Ishikawa (cell line): ENCODE measurements at regions not wholly inside any gene's neighbourhood (a gene's known extent, or its start where the extent isn't known, plus 50 kb on each side); places are given as distances from the start of the nearest gene placed in this dataset.

Experiments
- CEBPB ChIP-seq: IDR thresholded peaks from 2 replicates; pipeline ENCODE4 v1.6.1; 2012
- CREB1 ChIP-seq: IDR thresholded peaks from 2 replicates; pipeline ENCODE4 v1.6.1; 2012; ENCODE audit warnings: low read depth
- EGR1 ChIP-seq: IDR thresholded peaks from 2 replicates; pipeline ENCODE4 v1.6.1; 2012
- EP300 ChIP-seq: IDR thresholded peaks from 2 replicates; pipeline ENCODE4 v1.6.1; 2012; ENCODE audit warnings: borderline replicate concordance
- FOXM1 ChIP-seq: IDR thresholded peaks from 2 replicates; pipeline ENCODE4 v1.6.1; 2012; ENCODE audit warnings: low read depth, borderline replicate concordance
- MAX ChIP-seq: IDR thresholded peaks from 2 replicates; pipeline ENCODE4 v1.6.1; 2012
- NFIC ChIP-seq: IDR thresholded peaks from 2 replicates; pipeline ENCODE4 v1.6.1; 2012
- RAD21 ChIP-seq: IDR thresholded peaks from 2 replicates; pipeline ENCODE4 v1.6.1; 2012; ENCODE audit warnings: low read depth
- REST ChIP-seq: IDR thresholded peaks from 2 replicates; pipeline ENCODE4 v1.6.1; 2012; ENCODE audit warnings: low read depth, mild to moderate bottlenecking
- TAF1 ChIP-seq: IDR thresholded peaks from 2 replicates; pipeline ENCODE4 v1.6.1; 2012; ENCODE audit warnings: low read depth, mild to moderate bottlenecking
- TCF12 ChIP-seq: IDR thresholded peaks from 2 replicates; pipeline ENCODE4 v1.6.1; 2012; ENCODE audit warnings: low read depth
- TEAD4 ChIP-seq: IDR thresholded peaks from 2 replicates; pipeline ENCODE4 v1.6.1; 2012
- USF1 ChIP-seq: IDR thresholded peaks from 2 replicates; pipeline ENCODE4 v1.6.1; 2012
- YY1 ChIP-seq: IDR thresholded peaks from 2 replicates; pipeline ENCODE4 v1.6.1; 2012; ENCODE audit warnings: low read depth
- ZBTB7A ChIP-seq: IDR thresholded peaks from 2 replicates; pipeline ENCODE4 v1.6.1; 2012; ENCODE audit warnings: low read depth

- TF ChIP-seq CREB1 = no peak
- no peak for TF ChIP-seq TAF1
- TF ChIP-seq FOXM1 = no peak
- TF ChIP-seq MAX = no peak
- no peak for TF ChIP-seq RAD21
- no peak for TF ChIP-seq CEBPB
- TF ChIP-seq NFIC = no peak
- TF ChIP-seq EGR1 = no peak
- TF ChIP-seq YY1 = no peak
- no peak for TF ChIP-seq TEAD4
- TF ChIP-seq EP300 = no peak
These were observed 220.7 kb downstream of the NOVA1 start for GRCh38 chr14:26377150-26377549.

GRCh38 chr14:26370115-26370514 lies 227.7 kb downstream of the NOVA1 start:
- TF ChIP-seq NFIC (peak; percentile 23; the same call in 1 of the 2 replicates), MAX (no peak)

GRCh38 chr14:26363689-26364088 lies 234.1 kb downstream of the NOVA1 start:
- no peak for TF ChIP-seq CREB1
- no peak for TF ChIP-seq TAF1
- TF ChIP-seq TCF12 = no peak
- TF ChIP-seq YY1 = no peak
- TF ChIP-seq MAX = no peak
- TF ChIP-seq EGR1 = no peak
- no peak for TF ChIP-seq ZBTB7A

GRCh38 chr14:26344596-26344995 lies 253.2 kb downstream of the NOVA1 start:
- TF ChIP-seq EP300 (no peak), EGR1 (no peak), TAF1 (no peak), ZBTB7A (no peak), NFIC (no peak), TCF12 (no peak), MAX (no peak), FOXM1 (no peak), CREB1 (no peak), YY1 (no peak), REST (no peak), RAD21 (no peak)

DNA sequence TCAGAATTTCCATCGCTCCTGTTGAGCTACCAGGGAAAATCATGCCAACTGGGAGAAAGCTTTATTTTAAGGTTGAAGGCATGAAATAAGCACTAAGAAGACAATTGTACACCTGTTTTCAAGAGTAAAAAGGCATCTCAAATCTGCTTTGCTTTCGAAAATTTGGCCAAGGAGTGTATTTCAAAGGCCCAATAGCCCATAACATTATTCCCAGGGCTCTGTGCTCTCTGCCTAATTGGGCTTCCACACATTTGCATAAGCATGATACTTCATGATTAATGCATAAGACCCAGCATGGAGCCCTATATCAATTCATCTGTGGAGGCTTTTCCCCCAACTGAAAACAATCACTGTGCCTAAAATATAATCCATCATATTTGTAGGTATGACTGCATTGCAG lies 258.5 kb downstream of the NOVA1 start:
- no peak for TF ChIP-seq EGR1
- TF ChIP-seq CEBPB = no peak
- no peak for TF ChIP-seq ZBTB7A

DNA sequence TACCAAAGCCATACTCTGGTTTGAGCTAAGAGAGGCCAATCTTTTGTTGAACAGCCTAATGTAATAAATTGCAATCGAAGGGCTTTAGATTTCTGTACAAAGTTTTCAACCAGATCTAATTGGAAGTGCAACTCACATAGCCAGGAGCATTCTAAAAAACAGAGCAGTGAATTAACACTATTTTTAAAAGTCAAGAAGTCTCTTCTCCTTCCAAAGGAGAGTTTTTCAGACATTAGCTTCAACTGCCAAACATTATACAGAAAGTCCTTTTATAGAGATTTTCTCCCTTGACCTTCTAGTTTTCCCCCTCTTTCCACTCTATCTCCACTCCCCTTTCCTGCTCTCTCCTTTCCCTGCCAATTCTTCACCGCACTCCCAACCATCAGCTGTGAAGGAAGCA lies 259.6 kb downstream of the NOVA1 start:
- TF ChIP-seq NFIC = no peak
- no peak for TF ChIP-seq CREB1
- no peak for TF ChIP-seq FOXM1

DNA sequence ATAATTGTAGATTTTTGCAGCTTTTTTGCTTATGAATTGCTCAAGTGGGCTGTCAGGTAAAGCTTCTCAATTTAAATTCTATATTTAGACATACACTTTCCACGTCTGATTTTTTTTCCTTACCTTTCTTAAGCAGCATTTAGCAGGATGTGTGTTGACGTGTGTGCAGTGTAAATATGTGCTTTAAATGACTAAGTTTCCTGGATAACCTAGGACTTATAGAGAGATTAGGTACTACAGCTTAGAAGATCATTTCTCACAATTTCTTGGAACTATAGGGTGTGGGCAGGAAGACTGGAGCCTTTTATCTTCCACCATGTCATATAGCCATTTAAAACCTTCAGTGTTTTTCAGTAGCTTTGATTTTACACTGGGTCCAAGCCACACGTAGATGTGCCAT lies 263.5 kb downstream of the NOVA1 start:
- TF ChIP-seq RAD21 = no peak
- TF ChIP-seq CEBPB = no peak
- TF ChIP-seq EP300 = no peak
- TF ChIP-seq YY1 = no peak
- TF ChIP-seq REST = no peak
- no peak for TF ChIP-seq MAX

DNA sequence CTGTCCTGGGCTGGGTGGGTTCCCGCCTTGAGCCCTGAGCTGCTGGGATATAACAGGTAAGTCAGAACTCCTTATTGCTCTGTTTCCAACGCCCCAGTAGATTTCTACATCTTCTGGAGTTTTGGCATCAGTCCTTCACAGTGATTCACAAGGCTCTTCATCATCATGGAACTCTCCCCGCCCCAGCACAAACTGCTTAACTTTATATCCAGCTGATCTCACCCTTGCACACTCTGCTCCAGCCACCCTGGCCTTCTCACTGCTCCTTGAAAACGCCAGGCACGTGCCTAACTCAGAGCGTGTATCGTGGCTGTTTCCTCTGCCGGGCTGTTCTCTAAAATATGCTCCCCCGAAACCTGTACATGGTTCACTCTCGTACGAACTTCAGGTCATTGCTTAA lies 264.9 kb downstream of the NOVA1 start:
- TF ChIP-seq YY1 (no peak), EP300 (no peak), ZBTB7A (no peak), FOXM1 (no peak), NFIC (no peak), RAD21 (no peak), EGR1 (no peak), CEBPB (no peak), CREB1 (no peak), USF1 (no peak), TAF1 (no peak), REST (no peak)
